HG03280 (cell line): ENCODE measurements at regions not wholly inside any gene's neighbourhood (a gene's known extent, or its start where the extent isn't known, plus 50 kb on each side); places are given as distances from the start of the nearest gene placed in this dataset.
"Not testable (repeated sequence)": the region's sequence is repeated elsewhere in the genome, so short reads cannot be mapped to it uniquely, and the experiment has no call there.

Experiments used
- ATAC-seq: cut with Tn5 transposase; IDR thresholded peaks from one replicate; pipeline ENCODE4 v1.9.1; 2021; ENCODE audit warnings: mild to moderate bottlenecking, moderate library complexity; ENCODE audit not compliant: unreplicated experiment

GRCh38 chr5:99765011-99765410 is 770.2 kb upstream of the FAM174A start:
- ATAC-seq = no peak

- no peak for ATAC-seq
These were observed 772.0 kb upstream of the FAM174A start for GRCh38 chr5:99763021-99763774.

- no peak for ATAC-seq
These were observed 787.8 kb upstream of the FAM174A start for GRCh38 chr5:99747342-99747741.

GRCh38 chr5:99733146-99733545 is 802.0 kb upstream of the FAM174A start:
- ATAC-seq = not testable (repeated sequence)

GRCh38 chr5:99730653-99731052 is 801.8 kb upstream of the CHD1 start:
- ATAC-seq = not testable (repeated sequence)

- ATAC-seq = no peak
These were observed 796.0 kb upstream of the CHD1 start for GRCh38 chr5:99724732-99725290.

GRCh38 chr5:99721506-99721905 is 792.7 kb upstream of the CHD1 start:
- no peak for ATAC-seq

- ATAC-seq = no peak
These were observed 787.1 kb upstream of the CHD1 start for GRCh38 chr5:99715921-99716320.

GRCh38 chr5:99706160-99706559 is 777.4 kb upstream of the CHD1 start:
- ATAC-seq = no peak

- no peak for ATAC-seq
These were observed 773.8 kb upstream of the CHD1 start for GRCh38 chr5:99702565-99702964.

GRCh38 chr5:99694884-99695283 is 766.1 kb upstream of the CHD1 start:
- ATAC-seq = no peak

- no peak for ATAC-seq
These were observed 757.7 kb upstream of the CHD1 start for GRCh38 chr5:99686538-99686937.

GRCh38 chr5:99675974-99676373 is 747.2 kb upstream of the CHD1 start:
- ATAC-seq = no peak

- no peak for ATAC-seq
These were observed 745.3 kb upstream of the CHD1 start for GRCh38 chr5:99674101-99674500.

GRCh38 chr5:99664972-99665371 is 736.2 kb upstream of the CHD1 start:
- no peak for ATAC-seq

- ATAC-seq = no peak
These were observed 722.5 kb upstream of the CHD1 start for GRCh38 chr5:99651298-99651697.

- ATAC-seq = no peak
These were observed 717.3 kb upstream of the CHD1 start for GRCh38 chr5:99646011-99646647.

GRCh38 chr5:99644822-99645221 is 716.0 kb upstream of the CHD1 start:
- ATAC-seq = no peak

- ATAC-seq = no peak
These were observed 711.8 kb upstream of the CHD1 start for GRCh38 chr5:99640646-99641045.

GRCh38 chr5:99639905-99640304 is 711.1 kb upstream of the CHD1 start:
- no peak for ATAC-seq

- ATAC-seq = no peak
These were observed 707.9 kb upstream of the CHD1 start for GRCh38 chr5:99636663-99637062.
